Neural cell (in vitro differentiated cells): ENCODE measurements at regions not wholly inside any gene's neighbourhood (a gene's known extent, or its start where the extent isn't known, plus 50 kb on each side); places are given as distances from the start of the nearest gene placed in this dataset.

Experiments used
- H2AFZ ChIP-seq: fragments of 200-600, 300-800 bp; sonication (generic), shearing (Covaris generic); 2 replicates; pipeline ENCODE4 v1.6.0; 2014; ENCODE audit warnings: low read depth, mild to moderate bottlenecking, antibody characterized with exemption, low read length, moderate library complexity
- H3F3A ChIP-seq: fragments of 200-600 bp; shearing (Covaris generic); 2 replicates; pipeline ENCODE4 v1.6.1; 2016; ENCODE audit warnings: mild to moderate bottlenecking, moderate library complexity, mixed read lengths, antibody characterized with exemption, low read length; ENCODE audit not compliant: insufficient read depth, poor library complexity, severe bottlenecking
- H3K27ac ChIP-seq: fragments of 200-600, 300-800 bp; sonication (generic), shearing (Covaris generic); 2 replicates; pipeline ENCODE4 v1.5.1; 2014; ENCODE audit warnings: mild to moderate bottlenecking, low read length, moderate library complexity
- H3K27me3 ChIP-seq: fragments of 300-800, 200-600 bp; sonication (generic), shearing (Covaris generic); 2 replicates; pipeline ENCODE4 v1.6.0; 2014; ENCODE audit warnings: mild to moderate bottlenecking, low read depth, low read length, moderate library complexity; ENCODE audit not compliant: insufficient read depth
- H3K36me3 ChIP-seq: fragments of 300-800, 200-600 bp; sonication (generic), shearing (Covaris generic); 2 replicates; pipeline ENCODE4 v1.5.1; 2014; ENCODE audit warnings: mild to moderate bottlenecking, antibody characterized with exemption, low read length, moderate library complexity; ENCODE audit not compliant: insufficient read depth
- H3K4me2 ChIP-seq: fragments of 300-800, 200-600 bp; sonication (generic), shearing (Covaris generic); 2 replicates; pipeline ENCODE4 v1.6.0; 2014; ENCODE audit warnings: mild to moderate bottlenecking, low read length
- H3K4me3 ChIP-seq: fragments of 300-800, 200-600 bp; sonication (generic), shearing (Covaris generic); 2 replicates; pipeline ENCODE4 v1.5.1; 2014; ENCODE audit warnings: mild to moderate bottlenecking, low read length, moderate library complexity
- H3K79me2 ChIP-seq: fragments of 200-600 bp; shearing (Covaris generic); replicated peaks from 2 replicates; pipeline ENCODE4 v1.6.0; 2014; ENCODE audit warnings: mild to moderate bottlenecking, low read length, moderate library complexity; ENCODE audit not compliant: insufficient read depth
- H3K9ac ChIP-seq: fragments of 300-800, 200-600 bp; sonication (generic), shearing (Covaris generic); 2 replicates; pipeline ENCODE4 v1.6.1; 2016; ENCODE audit warnings: mild to moderate bottlenecking, low read length, mixed read lengths
- H3K9me2 ChIP-seq: fragments of 200-600 bp; shearing (Covaris generic); 2 replicates; pipeline ENCODE4 v1.6.1; 2016; ENCODE audit warnings: mild to moderate bottlenecking, low read length, mixed read lengths; ENCODE audit not compliant: insufficient read depth
- H3K9me3 ChIP-seq: fragments of 200-600, 300-800 bp; sonication (generic), shearing (Covaris generic); 2 replicates; pipeline ENCODE4 v1.6.1; 2016; ENCODE audit warnings: mild to moderate bottlenecking, mixed run types, low read length, moderate library complexity, mixed read lengths
- H4K20me1 ChIP-seq: fragments of 200-600 bp; shearing (Covaris generic); 2 replicates; pipeline ENCODE4 v1.6.1; 2016; ENCODE audit warnings: mild to moderate bottlenecking, mixed run types; ENCODE audit not compliant: insufficient read depth
- CTCF ChIP-seq: fragments of 450-650 bp; IDR thresholded peaks from 2 replicates; pipeline ENCODE4 v1.5.1; 2014; ENCODE audit warnings: antibody characterized with exemption, mild to moderate bottlenecking, moderate library complexity; ENCODE audit not compliant: poor library complexity, severe bottlenecking
- EP300 ChIP-seq: fragments of 450-650 bp; conservative IDR thresholded peaks from 2 replicates; pipeline ENCODE4 v1.6.1; 2014; ENCODE audit warnings: antibody characterized with exemption, mild to moderate bottlenecking, moderate library complexity; ENCODE audit not compliant: poor library complexity, severe bottlenecking
- EZH2 ChIP-seq: fragments of 200-600, 300-800 bp; shearing (Covaris generic), sonication (generic); IDR thresholded peaks from 2 replicates; pipeline ENCODE4 v1.6.1; 2014; ENCODE audit warnings: antibody characterized with exemption, low read length, borderline replicate concordance, mild to moderate bottlenecking; ENCODE audit not compliant: insufficient read depth, poor library complexity, severe bottlenecking
- MXI1 ChIP-seq: fragments of 450-650 bp; conservative IDR thresholded peaks from 2 replicates; pipeline ENCODE4 v1.6.1; 2014; ENCODE audit warnings: antibody characterized with exemption, mild to moderate bottlenecking; ENCODE audit not compliant: poor library complexity, severe bottlenecking
- POLR2AphosphoS5 ChIP-seq: IDR thresholded peaks from 2 replicates; pipeline ENCODE4 v1.6.1; 2012
- RAD21 ChIP-seq: fragments of 450-650 bp; conservative IDR thresholded peaks from 2 replicates; pipeline ENCODE4 v1.6.1; 2014; ENCODE audit warnings: antibody characterized with exemption, mild to moderate bottlenecking, moderate library complexity
- REST ChIP-seq: IDR thresholded peaks from 2 replicates; pipeline ENCODE4 v1.6.1; 2012; ENCODE audit warnings: borderline replicate concordance
- SMC3 ChIP-seq: fragments of 450-650 bp; conservative IDR thresholded peaks from 2 replicates; pipeline ENCODE4 v1.6.1; 2014; ENCODE audit warnings: antibody characterized with exemption, mild to moderate bottlenecking, moderate library complexity; ENCODE audit not compliant: poor library complexity
- TAF1 ChIP-seq: IDR thresholded peaks from 2 replicates; pipeline ENCODE4 v1.6.1; 2012; ENCODE audit warnings: low read depth

GRCh38 chr20:40176098-40176841 lies 512.8 kb downstream of the MAFB start:
- Histone ChIP-seq H4K20me1 (no peaks in the 10 kb centered on the region), H3K27me3 (no peaks in the 10 kb centered on the region), H2AFZ (no peak overlapping the region), H3K36me3 (no peaks in the 10 kb centered on the region), H3K4me3 (no peak overlapping the region), H3K9ac (no peak overlapping the region), H3K4me2 (no peak overlapping the region), H3K9me2 (no peaks in the 10 kb centered on the region), H3K79me2 (no peaks in the 10 kb centered on the region), H3K9me3 (no peaks in the 10 kb centered on the region), H3K27ac (no peak overlapping the region), H3F3A (no peaks in the 10 kb centered on the region)
- TF ChIP-seq EP300: no peak
- no peak for TF ChIP-seq POLR2AphosphoS5
- no peak for TF ChIP-seq REST
- TF ChIP-seq SMC3: no peak
- TF ChIP-seq MXI1: no peak
- no peak for TF ChIP-seq CTCF

GRCh38 chr20:40175296-40175695 lies 513.7 kb downstream of the MAFB start:
- H3K4me2 ChIP-seq: no peak overlapping the region
- no peaks in the 10 kb centered on the region for H3K27me3 ChIP-seq
- H3K27ac ChIP-seq: no peak overlapping the region
- H3K36me3 ChIP-seq: no peaks in the 10 kb centered on the region
- no peak overlapping the region for H3K9ac ChIP-seq
- H3K79me2 ChIP-seq: no peaks in the 10 kb centered on the region
- no peaks in the 10 kb centered on the region for H3K9me2 ChIP-seq
- no peaks in the 10 kb centered on the region for H4K20me1 ChIP-seq
- no peak for TF ChIP-seq MXI1
- TF ChIP-seq REST: no peak
- TF ChIP-seq CTCF: no peak
- no peak for TF ChIP-seq RAD21
- no peak for TF ChIP-seq TAF1
- TF ChIP-seq SMC3: no peak
- no peak for TF ChIP-seq POLR2AphosphoS5
- no peak for TF ChIP-seq EZH2
- TF ChIP-seq EP300: no peak
- H3F3A ChIP-seq: no peaks in the 10 kb centered on the region
- H3K9me3 ChIP-seq: no peaks in the 10 kb centered on the region
- no peak overlapping the region for H2AFZ ChIP-seq
- no peak overlapping the region for H3K4me3 ChIP-seq
